ENCODE measurements at regions not wholly inside any gene's neighbourhood (a gene's known extent, or its start where the extent isn't known, plus 50 kb on each side); places are given as distances from the start of the nearest gene placed in this dataset.
A peak's percentile ranks its signal among the peaks of the same experiment; 100 is the strongest.
"Not testable (repeated sequence)": the region's sequence is repeated elsewhere in the genome, so short reads cannot be mapped to it uniquely, and the experiment has no call there.

DNA sequence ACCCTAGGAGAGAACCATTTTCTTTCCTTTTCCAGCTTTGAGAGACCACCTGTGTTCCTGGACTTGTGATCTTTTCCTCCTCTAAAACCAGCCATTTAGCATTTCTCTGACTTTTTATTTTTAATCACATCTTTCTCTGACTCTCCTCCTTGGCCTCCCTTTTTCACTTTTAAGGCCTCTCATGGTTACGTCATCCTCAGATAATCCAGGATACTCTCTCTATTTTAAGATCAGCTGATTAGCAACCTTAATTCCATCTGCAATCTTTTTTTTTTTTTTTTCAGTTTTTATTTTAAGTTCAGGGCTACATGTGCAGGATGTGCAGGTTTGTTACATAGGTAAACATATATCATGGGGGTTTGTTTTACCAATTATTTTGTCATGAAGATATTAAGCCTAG lies 54.0 kb downstream of the RFPL4B start:
- DNase-seq, result no peak

DNA sequence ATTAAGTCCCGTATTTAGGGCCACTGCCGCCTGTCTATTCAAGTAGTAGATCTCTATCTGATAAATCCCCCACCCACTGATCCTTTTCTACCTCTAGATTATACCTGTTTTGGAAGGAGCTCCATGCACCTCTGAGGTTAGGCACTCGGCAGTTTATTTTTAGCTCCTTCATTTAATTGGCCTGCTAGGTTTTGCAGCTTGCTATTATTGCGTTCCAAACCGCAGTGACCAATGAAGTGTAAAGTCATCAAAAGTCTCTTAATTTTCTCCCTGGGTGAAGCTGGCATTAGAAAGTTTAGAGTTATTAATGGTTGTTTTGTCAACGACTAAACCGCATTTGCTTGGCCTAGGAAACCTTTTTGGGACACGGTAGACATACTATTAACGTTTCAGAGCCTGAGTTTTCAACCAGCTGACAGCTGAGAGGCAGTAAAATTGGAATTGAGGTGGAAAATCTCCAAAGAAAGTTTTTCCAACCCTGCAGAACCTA lies 60.0 kb downstream of the RFPL4B start:
- peak; percentile 82 for DNase-seq

GRCh38 chr6:112408522-112408921 lies 61.4 kb downstream of the RFPL4B start:
- DNase-seq, result no peak

- no peak for DNase-seq
Measured at GRCh38 chr6:112409311-112409710, 62.2 kb downstream of the RFPL4B start.

- DNase-seq, result no peak
Measured at GRCh38 chr6:112413780-112414179, 66.7 kb downstream of the RFPL4B start.

DNA sequence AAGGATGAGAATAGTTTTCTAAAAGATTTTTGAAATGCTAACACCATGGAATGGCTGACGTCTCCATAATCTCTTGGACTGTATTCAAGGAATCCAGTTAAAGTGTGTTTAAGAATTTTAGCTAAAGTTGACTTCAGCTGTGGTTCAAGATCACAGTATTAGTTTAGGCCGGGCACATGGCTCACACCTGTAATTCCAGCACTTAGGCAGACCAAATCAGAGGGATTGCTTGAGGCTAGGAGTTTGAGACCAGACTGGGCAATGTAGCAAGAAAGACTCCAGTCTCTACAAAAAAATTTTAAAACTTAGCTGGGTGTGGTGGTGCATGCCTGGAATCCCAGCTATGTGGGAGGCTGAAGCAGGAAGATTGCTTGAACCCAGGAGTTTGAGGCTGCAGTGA lies 68.2 kb downstream of the RFPL4B start:
- DNase-seq, result no peak

DNA sequence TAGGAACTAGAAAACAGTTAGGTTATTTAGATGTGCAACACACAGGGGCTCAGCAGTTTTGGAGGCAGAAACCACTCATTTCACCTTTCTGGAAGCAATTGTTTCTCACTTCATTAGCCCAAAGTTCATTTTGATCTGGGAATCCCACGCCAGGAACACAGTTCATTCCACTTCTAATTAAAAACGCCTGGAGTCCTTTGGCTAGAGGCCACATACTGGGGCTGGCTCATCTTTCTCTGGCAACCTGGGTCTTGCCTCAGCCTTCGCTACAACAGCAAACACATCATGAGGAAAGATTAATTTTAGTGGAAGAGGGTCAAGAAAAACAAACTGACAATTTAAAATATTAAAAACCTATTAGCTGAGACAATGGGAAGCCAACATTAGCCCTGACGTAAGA lies 69.7 kb downstream of the RFPL4B start:
- DNase-seq, result no peak

DNA sequence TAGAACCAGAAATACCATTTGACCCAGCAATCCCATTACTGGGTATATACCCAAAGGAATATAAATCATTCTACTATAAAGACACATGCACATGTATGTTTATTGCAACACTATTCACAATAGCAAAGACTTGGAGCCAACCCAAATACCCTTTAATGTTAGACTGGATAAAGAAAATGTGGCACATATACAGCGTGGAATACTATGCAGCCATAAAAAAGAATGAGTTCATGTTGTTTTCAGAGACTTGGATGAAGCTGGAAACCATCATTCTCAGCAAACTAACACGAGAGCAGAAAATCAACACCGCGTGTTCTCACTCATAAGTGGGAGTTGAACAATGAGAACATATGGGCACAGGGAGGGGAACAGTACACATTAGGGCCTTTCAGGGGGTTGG lies 79.9 kb downstream of the RFPL4B start:
- not testable (repeated sequence) for DNase-seq

DNA sequence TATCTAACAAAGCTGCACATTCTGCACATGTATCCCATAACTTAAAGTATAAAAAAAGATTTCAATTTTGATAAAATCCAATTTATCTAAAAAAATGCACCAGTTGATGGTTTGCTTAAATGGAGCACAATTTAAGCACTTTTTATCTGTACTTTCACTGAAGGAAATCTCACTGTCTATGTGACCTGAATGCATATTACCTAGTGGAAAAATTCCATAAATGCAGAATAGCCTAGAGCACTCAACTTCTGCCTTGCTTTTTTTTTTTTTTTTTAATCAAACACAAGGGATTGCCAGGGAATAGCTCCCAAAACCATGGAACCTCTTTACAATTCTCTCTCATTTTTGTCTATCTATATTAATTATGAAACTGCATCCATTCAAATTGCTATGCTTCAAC lies 80.4 kb downstream of the RFPL4B start:
- DNase-seq, result no peak

- DNase-seq, result no peak
Measured at GRCh38 chr6:112428477-112428876, 81.3 kb downstream of the RFPL4B start.

- no peak for DNase-seq
Measured at GRCh38 chr6:112429226-112429625, 82.1 kb downstream of the RFPL4B start.

DNA sequence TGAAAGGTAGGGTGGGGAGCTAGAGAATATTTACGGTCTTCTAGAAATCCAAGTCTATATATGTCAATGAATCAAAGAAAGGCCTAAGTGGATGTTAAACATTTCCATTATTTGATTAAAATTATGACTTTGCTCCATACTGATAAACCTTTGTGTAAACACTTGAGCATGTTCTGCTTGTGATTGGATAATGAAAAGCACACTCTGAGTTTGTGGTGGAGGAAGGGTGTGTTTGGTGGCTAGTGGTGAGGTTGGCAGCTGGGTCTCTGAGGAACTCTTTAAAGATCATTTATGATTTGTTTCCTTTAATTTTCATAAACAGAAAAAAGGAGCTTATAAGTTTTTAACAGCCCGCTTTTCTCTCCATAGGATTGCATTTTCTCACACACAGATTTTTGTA lies 84.7 kb downstream of the RFPL4B start:
- DNase-seq, result no peak

DNA sequence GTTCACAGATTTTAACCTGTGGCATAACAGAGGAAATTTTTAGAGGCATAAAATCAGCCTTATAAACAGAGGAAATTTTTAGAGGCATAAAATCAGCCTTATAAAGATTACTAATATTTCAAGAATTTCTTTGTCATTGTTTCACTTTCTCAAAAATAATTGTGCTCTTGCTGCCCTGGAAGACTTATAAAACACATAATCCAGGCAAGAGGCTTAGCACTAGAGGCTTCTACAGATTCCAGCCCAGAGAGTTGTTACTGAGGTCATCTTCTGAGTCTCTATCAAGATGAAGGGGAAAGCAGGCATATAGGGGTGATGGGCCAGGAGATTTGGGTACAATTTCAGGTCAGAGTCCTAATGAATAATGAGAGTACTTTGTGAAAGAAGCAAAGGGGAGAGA lies 85.7 kb downstream of the RFPL4B start:
- DNase-seq, result no peak

DNA sequence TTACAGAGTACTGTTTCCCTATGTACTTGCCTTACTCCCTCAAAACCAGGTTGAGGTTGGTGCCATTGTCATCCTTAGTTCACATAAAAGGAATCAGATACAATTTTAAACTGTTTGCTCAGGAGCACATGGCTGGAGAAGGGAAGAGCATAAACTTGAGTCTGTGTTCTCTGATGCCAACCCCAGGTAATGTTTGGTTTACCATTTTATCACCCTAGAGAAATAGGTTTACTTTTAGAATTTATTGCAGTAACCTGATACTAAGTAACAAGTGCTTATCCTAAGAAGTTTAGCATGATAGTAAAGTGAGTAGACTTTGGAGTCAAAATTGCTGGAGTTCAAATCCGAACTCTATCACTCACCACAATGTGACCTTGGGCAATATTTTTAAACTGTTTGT lies 86.3 kb downstream of the RFPL4B start:
- peak; percentile 73 for DNase-seq

GRCh38 chr6:112434896-112435435 lies 87.8 kb downstream of the RFPL4B start:
- DNase-seq, result no peak

DNA sequence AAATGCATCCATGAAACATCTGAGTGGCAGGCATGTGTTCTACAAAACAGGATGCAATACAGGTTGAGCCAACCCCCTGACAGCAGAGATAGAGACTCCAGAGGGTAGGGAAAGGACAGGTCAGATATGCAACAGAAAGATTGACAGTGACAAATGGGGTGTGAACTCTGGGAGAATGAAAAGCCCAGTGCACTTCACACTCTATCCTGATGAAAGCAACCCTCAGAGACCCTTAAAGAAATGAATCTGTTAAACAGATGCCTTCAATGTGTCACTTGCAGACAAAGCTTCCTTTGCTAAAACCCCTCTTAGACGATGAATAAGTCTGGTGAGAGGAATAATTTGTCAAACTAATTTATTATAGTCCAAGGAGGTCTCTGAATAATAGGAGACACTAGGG lies 89.9 kb downstream of the RFPL4B start:
- no peak for DNase-seq

- no peak for DNase-seq
Measured at GRCh38 chr6:112439010-112439409, 91.9 kb downstream of the RFPL4B start.

DNA sequence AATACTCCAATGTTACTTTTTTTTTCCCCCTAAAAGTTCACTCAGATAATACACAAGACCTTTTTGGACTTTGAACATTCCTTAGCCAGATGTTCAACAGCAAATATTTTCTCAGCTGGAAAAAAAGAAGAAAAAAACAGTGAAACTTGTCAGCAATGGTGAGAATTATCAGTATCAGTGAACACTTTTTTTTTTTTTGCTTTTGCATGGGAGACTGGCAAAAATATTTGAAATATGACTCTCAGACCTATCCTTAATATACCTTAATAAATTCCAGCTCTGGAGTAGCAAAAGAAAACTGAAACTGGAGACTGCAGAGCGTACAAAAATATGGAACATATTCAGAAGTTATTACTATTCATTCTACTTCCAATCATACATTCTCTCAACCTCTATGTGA lies 92.3 kb downstream of the RFPL4B start:
- DNase-seq, result no peak

DNA sequence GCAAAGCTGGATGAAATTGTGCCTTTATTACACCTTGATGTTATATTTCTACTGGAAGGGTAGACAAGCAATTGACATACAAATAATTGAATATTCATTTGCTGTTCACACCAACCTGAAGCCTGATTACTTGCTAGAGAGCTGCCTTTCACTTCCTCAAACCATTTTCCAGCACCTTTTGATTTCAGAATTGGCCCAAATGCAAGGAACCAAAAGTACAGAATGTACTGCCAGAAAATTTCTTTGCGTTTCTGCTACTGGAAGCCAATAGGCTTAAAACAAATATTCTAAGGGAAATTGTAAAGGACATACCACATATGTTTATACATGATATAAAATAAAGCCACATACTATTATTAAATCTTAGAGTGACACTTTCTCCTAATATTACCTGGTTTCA lies 94.5 kb downstream of the RFPL4B start:
- DNase-seq, result no peak

DNA sequence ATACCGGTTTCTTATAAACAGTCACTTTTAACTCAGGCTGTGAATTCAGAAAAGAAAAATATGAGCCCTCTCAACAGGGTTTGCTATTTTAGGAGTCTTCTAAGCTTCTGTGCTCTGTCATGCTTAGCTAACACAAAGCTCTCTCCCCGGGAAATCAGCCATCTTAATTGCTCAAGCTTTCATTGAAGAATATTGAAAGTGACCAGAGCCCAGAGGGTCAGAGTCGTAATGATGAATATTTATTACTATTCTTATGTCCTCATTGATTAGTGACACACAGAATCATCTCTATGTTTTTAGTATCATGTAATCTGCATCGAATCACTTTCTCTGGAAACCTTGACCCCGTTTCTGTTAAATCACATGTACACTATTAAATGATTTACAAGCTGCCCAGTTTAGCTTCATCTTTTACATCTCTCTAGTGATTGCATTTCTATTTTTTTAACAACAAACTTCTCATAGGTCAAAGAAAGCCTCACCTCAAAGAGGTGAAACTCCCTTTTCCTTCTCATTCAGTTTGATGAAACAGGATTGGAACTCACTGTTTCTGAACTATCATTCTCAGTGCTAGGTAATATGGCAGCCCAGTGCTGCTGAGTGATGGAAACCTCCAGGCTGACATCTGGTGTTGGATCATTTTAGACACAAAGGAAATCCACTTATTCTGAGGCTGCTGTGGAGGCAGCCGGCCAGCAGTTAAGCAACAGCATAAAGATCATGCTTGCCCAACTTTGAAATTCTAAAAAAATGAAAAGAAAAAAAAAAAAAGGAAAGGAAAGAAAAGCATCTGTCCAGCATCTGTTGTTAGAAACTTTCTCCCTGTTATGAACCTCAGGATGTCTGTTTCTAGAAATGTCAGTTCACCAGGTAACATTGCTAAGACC lies 96.3 kb downstream of the RFPL4B start:
- DNase-seq, result no peak

DNA sequence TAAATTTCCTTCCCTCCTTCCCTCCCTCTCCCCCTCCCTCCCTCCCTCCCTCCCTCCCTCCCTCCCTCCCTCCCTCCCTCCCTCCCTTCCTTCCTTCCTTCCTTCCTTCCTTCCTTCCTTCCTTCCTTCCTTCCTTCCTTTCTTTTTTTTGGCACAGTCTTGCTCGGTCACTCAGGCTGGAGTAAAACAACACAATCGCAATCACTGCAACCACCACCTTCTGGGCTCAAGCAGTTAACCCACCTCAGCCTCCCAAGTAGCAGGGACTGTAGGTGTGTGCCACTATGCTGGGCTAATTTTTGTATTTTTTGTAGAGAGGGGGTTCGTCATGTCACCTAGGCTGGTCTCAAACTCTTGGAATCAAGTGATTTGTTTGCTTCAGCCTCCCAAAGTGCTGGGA lies 101.7 kb downstream of the RFPL4B start:
- DNase-seq, result not testable (repeated sequence)

GRCh38 chr6:112450663-112451062 lies 103.5 kb downstream of the RFPL4B start:
- no peak for DNase-seq

DNA sequence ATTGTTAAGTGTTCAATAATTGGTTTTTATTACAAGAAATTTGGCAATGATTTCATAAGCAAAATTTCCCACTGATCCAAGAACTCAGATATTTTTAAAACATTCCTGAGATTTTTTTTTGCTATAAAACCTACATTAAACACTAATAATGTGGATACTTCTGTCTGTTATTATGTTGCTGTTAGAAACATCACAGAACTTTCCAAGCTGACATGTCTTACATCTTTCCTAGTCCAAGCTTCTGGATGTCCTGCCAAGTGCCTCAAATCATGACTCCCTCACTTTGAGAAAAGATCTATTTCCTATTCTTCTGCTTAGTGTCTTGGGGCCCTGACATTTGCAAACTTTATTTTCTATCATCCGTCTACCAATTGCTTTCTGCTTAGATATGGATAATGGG lies 110.8 kb downstream of the RFPL4B start:
- DNase-seq, result no peak

- DNase-seq, result no peak
Measured at GRCh38 chr6:112459758-112460304, 112.7 kb downstream of the RFPL4B start.
